ENCODE measurements at regions not wholly inside any gene's neighbourhood (a gene's known extent, or its start where the extent isn't known, plus 50 kb on each side); places are given as distances from the start of the nearest gene placed in this dataset.
A peak's percentile ranks its signal among the peaks of the same experiment; 100 is the strongest.

- Histone ChIP-seq H3K9ac (ENCODE audit: low read length) (no peak overlapping the region), H3K9me3 (ENCODE audit: low read length) (no peaks in the 10 kb centered on the region), H2AFZ (ENCODE audit: low read length) (no peak overlapping the region), H3K27me3 (ENCODE audit: low read length) (no peaks in the 10 kb centered on the region), H3K4me1 (ENCODE audit: insufficient read depth, low read length) (peaks cover 37% of the 10 kb centered on the region), H3F3A (ENCODE audit: low read length, unreplicated experiment) (peaks cover 6% of the 10 kb centered on the region), H3K4me2 (ENCODE audit: low read length) (no peak overlapping the region), H3K9me2 (replicated peaks; ENCODE audit: low read length) (no peaks in the 10 kb centered on the region), H3K79me2 (ENCODE audit: low read length) (no peaks in the 10 kb centered on the region), H3K36me3 (ENCODE audit: low read depth, low read length) (no peaks in the 10 kb centered on the region), H4K20me1 (ENCODE audit: low read length) (no peaks in the 10 kb centered on the region), H3K27ac (ENCODE audit: low read length) (no peak overlapping the region), H3K4me3 (ENCODE audit: low read length) (no peak overlapping the region)
- no TSS peak for BruUV-seq (replicated peaks)
- DNase-seq (no peak), ATAC-seq (no peak)
- intact Hi-C loops (cut with micrococcal nuclease) = loop anchor here (10.0 kb wide), 1 partner anchor 348 kb away; no protein-coding TSS in a partner anchor
- ChIA-PET CTCF (no interaction called here), POLR2A (ENCODE audit: unreplicated experiment) (no interaction called here)
- TF ChIP-seq CTCF (conservative IDR thresholded peaks at IDR 0.05; ENCODE audit: low read depth, low read length) = no peak
Observed at GRCh38 chr1:14482784-14483450, 115.6 kb upstream of the KAZN start.

GRCh38 chr1:14485285-14485684 is 113.2 kb upstream of the KAZN start:
- no peak for TF ChIP-seq EZH2phosphoT487 (IDR thresholded peaks at IDR 0.05; ENCODE audit: borderline replicate concordance, low read length)
- no peak for TF ChIP-seq CTCF (conservative IDR thresholded peaks at IDR 0.05; ENCODE audit: low read depth, low read length)
- no peak for TF ChIP-seq EZH2 (IDR thresholded peaks at IDR 0.05; ENCODE audit: low read length, unreplicated experiment)
- no peak for DNase-seq
- ChIA-PET CTCF (no interaction called here), POLR2A (ENCODE audit: unreplicated experiment) (no interaction called here)
- 0 out of 2 replicates have a peak overlapping the region, but pooled peaks have one; percentile 89 for H3K27ac ChIP-seq (ENCODE audit: low read length)
- intact Hi-C loops (cut with micrococcal nuclease) = loop anchor here (5.0 to 10.0 kb wide), 3 partner anchors 167 to 373 kb away; no protein-coding TSS in a partner anchor
- H3K9me3 ChIP-seq (ENCODE audit: low read length) = no peaks in the 10 kb centered on the region
- H3K36me3 ChIP-seq (ENCODE audit: low read depth, low read length) = no peaks in the 10 kb centered on the region
- H3K4me2 ChIP-seq (ENCODE audit: low read length) = no peak overlapping the region
- no peaks in the 10 kb centered on the region for H4K20me1 ChIP-seq (ENCODE audit: low read length)
- peaks cover 33% of the 10 kb centered on the region for H3K4me1 ChIP-seq (ENCODE audit: insufficient read depth, low read length)
- H3K4me3 ChIP-seq (ENCODE audit: low read length) = no peak overlapping the region
- H3K27me3 ChIP-seq (ENCODE audit: low read length) = no peaks in the 10 kb centered on the region
- H3K79me2 ChIP-seq (ENCODE audit: low read length) = no peaks in the 10 kb centered on the region
- H3K9me2 ChIP-seq (replicated peaks; ENCODE audit: low read length) = no peaks in the 10 kb centered on the region
- BruUV-seq (replicated peaks) = no TSS peak
- H2AFZ ChIP-seq (ENCODE audit: low read length) = no peak overlapping the region
- no peak overlapping the region for H3K9ac ChIP-seq (ENCODE audit: low read length)
- no peak for ATAC-seq
- peaks cover 6% of the 10 kb centered on the region for H3F3A ChIP-seq (ENCODE audit: low read length, unreplicated experiment)
